Endothelial cell of umbilical vein (primary cell): ENCODE measurements at regions not wholly inside any gene's neighbourhood (a gene's known extent, or its start where the extent isn't known, plus 50 kb on each side); places are given as distances from the start of the nearest gene placed in this dataset.

Experiments used
- BruUV-seq: library from RNA; stranded (reverse); fragments of 400-500 nt; replicated peaks from 2 replicates; lab custom pipeline; 2021; lab: Mats Ljungman, UMichigan
- CTCF ChIA-PET: fragments of 300-600, 350-600 bp; sonication (Branson Sonifier 250); formaldehyde crosslinking; loops from one replicate; lab custom pipeline; 2021; ENCODE audit warnings: antibody characterized with exemption, inconsistent platforms; lab: Charles Lee
- POLR2A ChIA-PET: fragments of 300-600, 350-600 bp; sonication (Branson Sonifier 250); formaldehyde crosslinking; loops from one replicate; lab custom pipeline; 2021; ENCODE audit warnings: antibody characterized with exemption, inconsistent platforms; lab: Charles Lee
- DNase-seq: peaks from one replicate; pipeline ENCODE4 v3.0.0-alpha.2; 2011; ENCODE audit warnings: low read depth, low spot score
- FAIRE-seq: peaks from 2 replicates; lab custom pipeline; 2011; peaks lifted over from hg19 to GRCh38; lab: Jason Lieb, UNC
- H2AFZ ChIP-seq: 2 replicates; pipeline ENCODE4 v1.6.0; 2012; ENCODE audit warnings: low read depth, low read length, control low read depth, inconsistent platforms
- H3K27ac ChIP-seq: 2 replicates; pipeline ENCODE4 v1.5.1; 2011; ENCODE audit warnings: low read depth, mild to moderate bottlenecking, control low read depth, low read length, moderate library complexity; ENCODE audit not compliant: insufficient read depth
- H3K27me3 ChIP-seq, 2 experiments: 2 replicates each; pipeline versions ENCODE4 v1.6.0 to v1.6.1; 2011; ENCODE audit warnings: low read length in 2 of 2, mixed read lengths in 1 of 2; ENCODE audit not compliant: control insufficient read depth in 2 of 2, insufficient read depth in 2 of 2
- H3K36me3 ChIP-seq, 2 experiments: 2 replicates in 1 of 2; 3 replicates in 1 of 2; pipeline ENCODE4 v1.5.1; 2011; ENCODE audit warnings: low read length in 2 of 2, mild to moderate bottlenecking in 1 of 2, moderate library complexity in 1 of 2; ENCODE audit not compliant: control insufficient read depth in 2 of 2, insufficient read depth in 2 of 2; ENCODE audit errors: extremely low read depth in 1 of 2
- H3K4me1 ChIP-seq: 3 replicates; pipeline ENCODE4 v1.5.1; 2011; ENCODE audit warnings: mild to moderate bottlenecking, low read length; ENCODE audit not compliant: control insufficient read depth, insufficient read depth; ENCODE audit errors: extremely low read depth
- H3K4me2 ChIP-seq: 2 replicates; pipeline ENCODE4 v1.6.1; 2011; ENCODE audit warnings: low read length, control low read depth, mixed read lengths; ENCODE audit not compliant: insufficient read depth
- H3K4me3 ChIP-seq, 3 experiments: fragments of 200-600 bp in 1 of 3; sonication (generic), shearing (Covaris generic) in 1 of 3; replicated peaks in 1 of 3; 2 replicates each; pipeline ENCODE4 v1.5.1; 2011 to 2016; ENCODE audit warnings: control low read depth in 3 of 3, low read length in 3 of 3, mild to moderate bottlenecking in 2 of 3, inconsistent platforms in 1 of 3, low read depth in 1 of 3, moderate library complexity in 1 of 3; ENCODE audit not compliant: insufficient read depth in 1 of 3
- H3K79me2 ChIP-seq: 2 replicates; pipeline ENCODE4 v1.6.0; 2012; ENCODE audit warnings: low read length, inconsistent platforms; ENCODE audit not compliant: control insufficient read depth, insufficient read depth
- H3K9ac ChIP-seq: replicated peaks from 2 replicates; pipeline ENCODE3; 2011; ENCODE audit warnings: low read length, control low read depth; ENCODE audit not compliant: insufficient read depth; ENCODE audit errors: extremely low read depth
- H3K9me1 ChIP-seq: replicated peaks from 3 replicates; pipeline ENCODE4 v1.6.0; 2011; ENCODE audit warnings: mild to moderate bottlenecking, low read length; ENCODE audit not compliant: control insufficient read depth, insufficient read depth; ENCODE audit errors: extremely low read depth
- H3K9me3 ChIP-seq: replicated peaks from 2 replicates; pipeline ENCODE4 v1.5.1; 2012; ENCODE audit warnings: low read length, inconsistent platforms; ENCODE audit not compliant: control insufficient read depth, insufficient read depth
- H4K20me1 ChIP-seq: replicated peaks from 2 replicates; pipeline ENCODE3; 2011; ENCODE audit warnings: mild to moderate bottlenecking, low read length; ENCODE audit not compliant: control insufficient read depth, insufficient read depth; ENCODE audit errors: extremely low read depth
- CTCF ChIP-seq, 2 donors: IDR thresholded peaks; 1 replicate in 1 of 2; 2 replicates in 1 of 2; pipeline ENCODE4 v1.5.1; 2011; ENCODE audit warnings: low read length in 2 of 2, mild to moderate bottlenecking in 2 of 2, moderate library complexity in 2 of 2, control low read depth in 1 of 2, inconsistent platforms in 1 of 2, low read depth in 1 of 2; ENCODE audit not compliant: insufficient read depth in 1 of 2; ENCODE audit errors: extremely low read depth in 1 of 2
- EZH2 ChIP-seq: IDR thresholded peaks from 2 replicates; pipeline ENCODE4 v1.6.1; 2012; ENCODE audit warnings: borderline replicate concordance, low read depth, mild to moderate bottlenecking, moderate library complexity, low read length, inconsistent platforms; ENCODE audit not compliant: severe bottlenecking
- FOS ChIP-seq: IDR thresholded peaks from 2 replicates; pipeline ENCODE4 v1.6.1; 2011; ENCODE audit warnings: mild to moderate bottlenecking, low read length, moderate library complexity, borderline replicate concordance; ENCODE audit not compliant: insufficient read depth
- GATA2 ChIP-seq: IDR thresholded peaks from 2 replicates; pipeline ENCODE4 v1.7.0; 2011; ENCODE audit warnings: low read depth, mild to moderate bottlenecking, moderate library complexity, mixed read lengths, low read length; ENCODE audit not compliant: insufficient read length, insufficient read depth
- JUN ChIP-seq: IDR thresholded peaks from 2 replicates; pipeline ENCODE4 v1.6.1; 2011; ENCODE audit warnings: borderline replicate concordance, low read depth; ENCODE audit not compliant: insufficient read length, insufficient read depth
- MYC ChIP-seq: IDR thresholded peaks from one replicate; pipeline ENCODE4 v1.6.1; 2011; ENCODE audit warnings: mild to moderate bottlenecking, low read depth, low read length
- POLR2A ChIP-seq: IDR thresholded peaks from 2 replicates; pipeline ENCODE4 v1.6.1; 2012; ENCODE audit warnings: low read depth, mild to moderate bottlenecking, control low read depth, low read length
- POLR2AphosphoS5 ChIP-seq: IDR thresholded peaks from 2 replicates; pipeline ENCODE4 v1.6.1; 2012; ENCODE audit warnings: low read depth, mild to moderate bottlenecking, control low read depth, low read length, moderate library complexity; ENCODE audit not compliant: insufficient read depth
- dilution Hi-C: fragments of 300-500 bp; cut with MboI; formaldehyde crosslinking; loops from one replicate; pipeline ENCODE4 v1.15.0; 2019; ENCODE audit warnings: low sequenced_read_pairs; ENCODE audit not compliant: extremely low pct_ligation_motif_present
- intact Hi-C: fragments of 100-400 bp; cut with micrococcal nuclease; formaldehyde crosslinking; loops from one replicate; pipeline ENCODE4 v1.10.0; 2022
- TF ChIP-seq, protein P1 (sequence below): IDR thresholded peaks from 2 replicates; pipeline ENCODE4 v1.6.1; 2011; ENCODE audit not compliant: insufficient read depth, insufficient read length

GRCh38 chrX:121456315-121456714, 408.9 kb downstream of the GLUD2 start:
- Histone ChIP-seq H3K36me3 (no peaks in the 10 kb centered on the region), H3K4me3 (no peak overlapping the region), H3K4me1 (no peaks in the 10 kb centered on the region), H4K20me1 (no peaks in the 10 kb centered on the region), H3K27ac (no peak overlapping the region), H3K4me2 (no peak overlapping the region), H3K9me3 (no peaks in the 10 kb centered on the region), H3K27me3 (no peaks in the 10 kb centered on the region), H3K9me1 (no peaks in the 10 kb centered on the region), H3K79me2 (no peaks in the 10 kb centered on the region), H3K9ac (no peak overlapping the region), H2AFZ (no peak overlapping the region)
- no peak for TF ChIP-seq EZH2
- TF ChIP-seq, protein P1, sequence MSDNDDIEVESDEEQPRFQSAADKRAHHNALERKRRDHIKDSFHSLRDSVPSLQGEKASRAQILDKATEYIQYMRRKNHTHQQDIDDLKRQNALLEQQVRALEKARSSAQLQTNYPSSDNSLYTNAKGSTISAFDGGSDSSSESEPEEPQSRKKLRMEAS: no peak
- no peak for TF ChIP-seq POLR2AphosphoS5
- TF ChIP-seq GATA2: no peak
- no peak for DNase-seq
- ChIA-PET POLR2A (no interaction called here), CTCF (no interaction called here)
- FAIRE-seq: no peak
- no TSS peak for BruUV-seq
- intact Hi-C loops: no loop called here
- dilution Hi-C loops: no loop called here

GRCh38 chrX:121457096-121457495, 409.7 kb downstream of the GLUD2 start:
- no peak overlapping the region for H3K4me2 ChIP-seq
- no peak overlapping the region for H3K4me3 ChIP-seq
- no peaks in the 10 kb centered on the region for H3K9me3 ChIP-seq
- H3K9me1 ChIP-seq: no peaks in the 10 kb centered on the region
- H3K36me3 ChIP-seq: no peaks in the 10 kb centered on the region
- ChIA-PET CTCF (no interaction called here), POLR2A (no interaction called here)
- H3K4me1 ChIP-seq: no peaks in the 10 kb centered on the region
- no peak overlapping the region for H3K27ac ChIP-seq
- TF ChIP-seq EZH2: no peak
- no peak for TF ChIP-seq GATA2
- TF ChIP-seq FOS: no peak
- no peak for TF ChIP-seq CTCF (IDR thresholded peaks at IDR 0.05; ENCODE audit: extremely low read depth in 1 of 2, insufficient read depth in 1 of 2, low read depth in 1 of 2, low read length in 2 of 2)
- TF ChIP-seq, protein P1: no peak
- no peak for TF ChIP-seq MYC
- TF ChIP-seq JUN: no peak
- no peak for TF ChIP-seq POLR2A
- no peak for FAIRE-seq
- intact Hi-C loops: no loop called here
- no peak overlapping the region for H3K9ac ChIP-seq
- no peaks in the 10 kb centered on the region for H4K20me1 ChIP-seq
- H2AFZ ChIP-seq: no peak overlapping the region
- H3K79me2 ChIP-seq: no peaks in the 10 kb centered on the region
- BruUV-seq: no TSS peak
- no peak for DNase-seq
- H3K27me3 ChIP-seq: no peaks in the 10 kb centered on the region
- dilution Hi-C loops: no loop called here
